Suppressor macrophage treated with lipopolysaccharide for 4 hours (primary cell): ENCODE measurements at regions not wholly inside any gene's neighbourhood (a gene's known extent, or its start where the extent isn't known, plus 50 kb on each side); places are given as distances from the start of the nearest gene placed in this dataset.

Experiments used
- DNase-seq: peaks from one replicate; pipeline ENCODE4 v3.0.0-alpha.2; 2020

- no peak for DNase-seq
These were observed 50.2 kb upstream of the SLC66A3 start for GRCh38 chr2:11104794-11105660.
